ENCODE measurements at regions not wholly inside any gene's neighbourhood (a gene's known extent, or its start where the extent isn't known, plus 50 kb on each side); places are given as distances from the start of the nearest gene placed in this dataset.

DNA sequence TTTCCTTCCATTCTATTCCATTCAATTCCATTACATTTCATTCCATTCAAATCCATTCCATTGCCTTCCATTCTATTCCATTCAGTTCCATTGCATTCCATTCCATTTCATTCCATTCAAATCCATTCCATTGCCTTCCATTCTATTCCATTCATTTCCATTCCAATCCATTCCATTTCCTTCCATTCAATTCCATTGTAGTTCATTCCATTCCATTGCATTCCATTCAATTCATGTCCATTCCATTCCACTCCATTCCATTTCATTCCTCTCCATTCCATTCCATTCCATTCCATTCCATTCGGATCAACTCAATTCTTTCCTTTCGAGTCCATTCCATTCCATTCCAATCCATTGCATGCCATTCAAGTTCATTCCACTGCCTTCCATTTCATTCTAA, 1128.3 kb downstream of the RPIA start:
- TF ChIP-seq, protein P1, sequence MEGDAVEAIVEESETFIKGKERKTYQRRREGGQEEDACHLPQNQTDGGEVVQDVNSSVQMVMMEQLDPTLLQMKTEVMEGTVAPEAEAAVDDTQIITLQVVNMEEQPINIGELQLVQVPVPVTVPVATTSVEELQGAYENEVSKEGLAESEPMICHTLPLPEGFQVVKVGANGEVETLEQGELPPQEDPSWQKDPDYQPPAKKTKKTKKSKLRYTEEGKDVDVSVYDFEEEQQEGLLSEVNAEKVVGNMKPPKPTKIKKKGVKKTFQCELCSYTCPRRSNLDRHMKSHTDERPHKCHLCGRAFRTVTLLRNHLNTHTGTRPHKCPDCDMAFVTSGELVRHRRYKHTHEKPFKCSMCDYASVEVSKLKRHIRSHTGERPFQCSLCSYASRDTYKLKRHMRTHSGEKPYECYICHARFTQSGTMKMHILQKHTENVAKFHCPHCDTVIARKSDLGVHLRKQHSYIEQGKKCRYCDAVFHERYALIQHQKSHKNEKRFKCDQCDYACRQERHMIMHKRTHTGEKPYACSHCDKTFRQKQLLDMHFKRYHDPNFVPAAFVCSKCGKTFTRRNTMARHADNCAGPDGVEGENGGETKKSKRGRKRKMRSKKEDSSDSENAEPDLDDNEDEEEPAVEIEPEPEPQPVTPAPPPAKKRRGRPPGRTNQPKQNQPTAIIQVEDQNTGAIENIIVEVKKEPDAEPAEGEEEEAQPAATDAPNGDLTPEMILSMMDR (conservative IDR thresholded peaks at IDR 0.05; ENCODE audit: low read length), result no peak
- no peak for TF ChIP-seq EZH2phosphoT487 (IDR thresholded peaks at IDR 0.05; ENCODE audit: borderline replicate concordance)
